HL-60 (cell line): ENCODE measurements at regions not wholly inside any gene's neighbourhood (a gene's known extent, or its start where the extent isn't known, plus 50 kb on each side); places are given as distances from the start of the nearest gene placed in this dataset.

Experiments used
- POLR2AphosphoS5 ChIP-seq: IDR thresholded peaks from 2 replicates; pipeline ENCODE4 v1.6.1; 2012; ENCODE audit warnings: low read depth
- SPI1 ChIP-seq: IDR thresholded peaks from 2 replicates; pipeline ENCODE4 v1.6.1; 2012; ENCODE audit warnings: low read depth, mild to moderate bottlenecking, borderline replicate concordance
- TF ChIP-seq, protein P1 (sequence below): IDR thresholded peaks from one replicate; pipeline ENCODE4 v1.5.1; 2011; ENCODE audit warnings: low read length, control low read depth, inconsistent platforms; ENCODE audit not compliant: insufficient read depth
- TF ChIP-seq, protein P2 (sequence below): IDR thresholded peaks from 2 replicates; pipeline ENCODE4 v1.6.1; 2012; ENCODE audit warnings: low read depth; ENCODE audit not compliant: insufficient replicate concordance

DNA sequence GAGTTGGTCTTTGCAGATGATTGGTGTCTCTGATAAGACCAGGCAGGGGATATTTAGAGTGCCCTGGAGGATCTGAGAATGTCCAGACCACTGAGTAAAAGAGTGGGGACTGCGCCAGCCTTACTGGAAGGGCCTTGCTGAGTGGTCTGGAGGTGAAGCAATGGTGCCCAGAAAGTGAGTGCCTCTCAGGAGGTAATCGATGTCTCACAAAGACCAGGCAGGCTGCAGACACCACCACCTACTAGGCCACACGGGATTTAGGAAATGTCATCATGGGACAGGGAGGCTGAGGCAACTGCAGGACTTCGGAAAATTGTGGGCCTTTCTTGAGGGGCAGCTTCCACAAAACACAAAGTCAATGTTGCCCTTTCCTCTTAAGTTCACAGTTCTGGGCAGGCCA is 57.2 kb upstream of the STEAP1B start:
- TF ChIP-seq, protein P1, sequence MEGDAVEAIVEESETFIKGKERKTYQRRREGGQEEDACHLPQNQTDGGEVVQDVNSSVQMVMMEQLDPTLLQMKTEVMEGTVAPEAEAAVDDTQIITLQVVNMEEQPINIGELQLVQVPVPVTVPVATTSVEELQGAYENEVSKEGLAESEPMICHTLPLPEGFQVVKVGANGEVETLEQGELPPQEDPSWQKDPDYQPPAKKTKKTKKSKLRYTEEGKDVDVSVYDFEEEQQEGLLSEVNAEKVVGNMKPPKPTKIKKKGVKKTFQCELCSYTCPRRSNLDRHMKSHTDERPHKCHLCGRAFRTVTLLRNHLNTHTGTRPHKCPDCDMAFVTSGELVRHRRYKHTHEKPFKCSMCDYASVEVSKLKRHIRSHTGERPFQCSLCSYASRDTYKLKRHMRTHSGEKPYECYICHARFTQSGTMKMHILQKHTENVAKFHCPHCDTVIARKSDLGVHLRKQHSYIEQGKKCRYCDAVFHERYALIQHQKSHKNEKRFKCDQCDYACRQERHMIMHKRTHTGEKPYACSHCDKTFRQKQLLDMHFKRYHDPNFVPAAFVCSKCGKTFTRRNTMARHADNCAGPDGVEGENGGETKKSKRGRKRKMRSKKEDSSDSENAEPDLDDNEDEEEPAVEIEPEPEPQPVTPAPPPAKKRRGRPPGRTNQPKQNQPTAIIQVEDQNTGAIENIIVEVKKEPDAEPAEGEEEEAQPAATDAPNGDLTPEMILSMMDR, result no peak
- TF ChIP-seq POLR2AphosphoS5, result no peak
- TF ChIP-seq, protein P2, sequence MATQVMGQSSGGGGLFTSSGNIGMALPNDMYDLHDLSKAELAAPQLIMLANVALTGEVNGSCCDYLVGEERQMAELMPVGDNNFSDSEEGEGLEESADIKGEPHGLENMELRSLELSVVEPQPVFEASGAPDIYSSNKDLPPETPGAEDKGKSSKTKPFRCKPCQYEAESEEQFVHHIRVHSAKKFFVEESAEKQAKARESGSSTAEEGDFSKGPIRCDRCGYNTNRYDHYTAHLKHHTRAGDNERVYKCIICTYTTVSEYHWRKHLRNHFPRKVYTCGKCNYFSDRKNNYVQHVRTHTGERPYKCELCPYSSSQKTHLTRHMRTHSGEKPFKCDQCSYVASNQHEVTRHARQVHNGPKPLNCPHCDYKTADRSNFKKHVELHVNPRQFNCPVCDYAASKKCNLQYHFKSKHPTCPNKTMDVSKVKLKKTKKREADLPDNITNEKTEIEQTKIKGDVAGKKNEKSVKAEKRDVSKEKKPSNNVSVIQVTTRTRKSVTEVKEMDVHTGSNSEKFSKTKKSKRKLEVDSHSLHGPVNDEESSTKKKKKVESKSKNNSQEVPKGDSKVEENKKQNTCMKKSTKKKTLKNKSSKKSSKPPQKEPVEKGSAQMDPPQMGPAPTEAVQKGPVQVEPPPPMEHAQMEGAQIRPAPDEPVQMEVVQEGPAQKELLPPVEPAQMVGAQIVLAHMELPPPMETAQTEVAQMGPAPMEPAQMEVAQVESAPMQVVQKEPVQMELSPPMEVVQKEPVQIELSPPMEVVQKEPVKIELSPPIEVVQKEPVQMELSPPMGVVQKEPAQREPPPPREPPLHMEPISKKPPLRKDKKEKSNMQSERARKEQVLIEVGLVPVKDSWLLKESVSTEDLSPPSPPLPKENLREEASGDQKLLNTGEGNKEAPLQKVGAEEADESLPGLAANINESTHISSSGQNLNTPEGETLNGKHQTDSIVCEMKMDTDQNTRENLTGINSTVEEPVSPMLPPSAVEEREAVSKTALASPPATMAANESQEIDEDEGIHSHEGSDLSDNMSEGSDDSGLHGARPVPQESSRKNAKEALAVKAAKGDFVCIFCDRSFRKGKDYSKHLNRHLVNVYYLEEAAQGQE, result no peak
- TF ChIP-seq SPI1, result no peak
